Retinal pigment epithelial cell (primary cell): ENCODE measurements at regions not wholly inside any gene's neighbourhood (a gene's known extent, or its start where the extent isn't known, plus 50 kb on each side); places are given as distances from the start of the nearest gene placed in this dataset.
A peak's percentile ranks its signal among the peaks of the same experiment; 100 is the strongest.

Experiments
- DNase-seq: peaks from one replicate; pipeline ENCODE4 v3.0.0-alpha.2; 2010; ENCODE audit warnings: low read depth
- H3K4me3 ChIP-seq: 2 replicates; pipeline ENCODE4 v1.5.1; 2011; ENCODE audit warnings: mild to moderate bottlenecking, low read length, control low read depth, moderate library complexity
- CTCF ChIP-seq: conservative IDR thresholded peaks from 2 replicates; pipeline ENCODE4 v1.5.1; 2011; ENCODE audit warnings: low read depth, low read length, control low read depth, inconsistent platforms

DNA sequence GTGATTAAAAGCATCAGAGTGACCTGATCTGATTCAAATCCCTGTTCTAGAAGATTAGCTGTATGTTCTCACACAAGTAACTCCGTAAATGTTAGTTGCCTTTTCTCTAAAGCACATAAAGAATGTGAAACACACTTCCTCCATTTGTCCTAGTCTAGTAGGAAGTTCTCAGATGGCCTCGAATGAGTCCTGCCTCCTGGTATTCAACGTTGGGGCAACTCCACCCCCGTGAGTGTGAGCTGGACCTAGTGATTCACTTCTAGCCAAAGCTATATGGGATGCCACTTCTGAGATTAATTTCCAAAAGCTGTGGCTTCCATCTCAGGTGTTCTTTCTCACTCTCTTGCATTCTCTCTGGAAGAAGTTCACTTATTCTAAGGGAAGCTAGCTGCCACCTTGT lies 267.6 kb downstream of the GPATCH2 start:
- peak; percentile 21 for DNase-seq
- no peak for TF ChIP-seq CTCF
- no peak overlapping the region for H3K4me3 ChIP-seq

DNA sequence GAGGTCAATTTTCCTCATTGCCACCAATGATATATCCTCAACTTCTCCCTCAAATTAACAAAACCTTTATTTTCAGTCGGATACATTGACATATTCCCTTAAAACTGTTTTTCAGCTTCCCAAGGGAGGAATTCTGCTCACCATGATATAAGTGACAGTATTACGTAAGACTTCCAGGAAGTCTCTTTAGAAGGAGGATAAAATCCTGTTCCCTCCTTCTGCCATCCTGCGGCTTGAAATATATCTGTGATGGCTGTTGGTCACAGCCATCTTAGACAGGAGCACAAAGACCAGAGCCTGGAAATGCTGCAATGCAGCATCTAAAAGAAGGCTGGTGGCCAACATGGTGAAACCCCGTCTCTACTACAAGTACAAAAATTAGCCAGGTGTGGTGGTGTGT lies 270.4 kb downstream of the GPATCH2 start:
- TF ChIP-seq CTCF = no peak
- DNase-seq = no peak
- no peak overlapping the region for H3K4me3 ChIP-seq

DNA sequence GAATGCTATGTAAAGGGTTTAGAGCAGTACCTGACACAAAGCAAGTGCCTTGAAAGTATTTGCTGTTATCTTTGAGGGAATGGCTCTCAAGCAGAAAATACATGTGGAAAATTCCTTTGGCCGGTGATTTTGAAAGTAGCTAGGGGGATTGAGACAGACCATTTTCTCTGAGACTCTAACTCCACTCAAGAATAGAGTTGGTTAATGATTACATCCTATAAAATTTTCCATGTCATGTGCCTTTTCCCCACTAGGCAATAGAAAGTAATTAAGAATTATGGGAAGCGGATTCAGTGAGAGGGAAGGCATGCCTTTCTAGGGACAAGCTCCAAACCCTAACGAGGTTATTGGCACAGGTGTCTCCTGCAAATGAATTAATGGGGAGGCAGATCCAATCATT lies 276.0 kb downstream of the GPATCH2 start:
- no peak for DNase-seq

DNA sequence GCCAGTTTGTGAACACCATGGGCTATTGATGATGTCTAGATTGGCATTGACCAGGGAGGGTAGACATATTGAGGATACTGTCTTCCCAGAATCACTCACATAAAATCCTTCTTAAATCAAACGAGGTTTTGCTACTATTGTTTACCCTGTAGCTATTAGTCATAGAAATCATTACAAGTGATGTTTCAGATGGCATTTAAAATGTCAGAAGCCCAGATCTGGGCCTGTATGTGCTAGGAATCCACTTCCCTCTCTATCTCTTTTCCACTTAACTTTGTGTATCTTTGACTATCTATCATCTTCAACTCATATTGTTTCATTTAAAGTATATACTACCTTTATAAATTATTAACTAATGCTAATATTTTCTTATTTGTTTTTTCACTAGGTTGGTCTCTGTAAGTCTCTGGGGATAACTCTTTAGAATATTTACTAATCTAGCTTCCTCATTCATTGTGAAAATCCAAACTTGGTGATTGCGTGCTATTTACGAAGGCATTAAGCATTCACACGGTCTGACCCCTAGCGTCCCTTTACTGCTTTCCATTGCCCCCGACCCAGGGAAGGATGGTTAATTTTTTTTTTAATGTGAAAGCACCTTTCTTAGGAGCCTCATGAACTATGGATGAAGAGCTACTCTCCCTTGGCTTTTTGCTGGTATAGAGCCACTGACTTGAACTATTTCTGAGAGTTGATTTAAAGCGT lies 281.8 kb downstream of the GPATCH2 start:
- H3K4me3 ChIP-seq = no peak overlapping the region
- no peak for TF ChIP-seq CTCF
- DNase-seq = no peak

More for the DNA sequence above, 276.0 kb downstream of the GPATCH2 start:
- no peak overlapping the region for H3K4me3 ChIP-seq
- no peak for TF ChIP-seq CTCF

- no peak for TF ChIP-seq CTCF
- DNase-seq = no peak
- no peak overlapping the region for H3K4me3 ChIP-seq
Observed at GRCh38 chr1:217344712-217345111, 286.2 kb downstream of the GPATCH2 start.

DNA sequence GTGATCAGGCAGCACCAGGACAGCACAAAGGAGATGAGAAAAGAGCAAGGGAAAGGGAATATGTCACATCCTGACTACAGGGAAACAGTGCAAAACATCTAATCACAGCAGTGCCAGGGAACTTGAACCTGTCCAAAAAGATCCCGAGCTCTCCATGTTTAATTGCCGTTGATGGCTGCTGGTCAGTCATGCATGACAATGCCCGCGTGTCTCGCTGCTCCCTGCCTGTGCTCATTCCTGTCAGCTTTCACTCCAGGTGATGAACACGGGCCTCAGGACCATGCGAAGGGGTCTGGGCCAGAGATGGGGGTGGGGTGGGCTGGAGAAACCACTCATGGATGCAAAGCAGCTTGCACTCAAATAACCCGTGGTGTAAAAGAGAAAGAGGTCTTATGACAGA lies 287.0 kb downstream of the GPATCH2 start:
- DNase-seq = peak; percentile 22
- no peak for TF ChIP-seq CTCF
- no peak overlapping the region for H3K4me3 ChIP-seq

DNA sequence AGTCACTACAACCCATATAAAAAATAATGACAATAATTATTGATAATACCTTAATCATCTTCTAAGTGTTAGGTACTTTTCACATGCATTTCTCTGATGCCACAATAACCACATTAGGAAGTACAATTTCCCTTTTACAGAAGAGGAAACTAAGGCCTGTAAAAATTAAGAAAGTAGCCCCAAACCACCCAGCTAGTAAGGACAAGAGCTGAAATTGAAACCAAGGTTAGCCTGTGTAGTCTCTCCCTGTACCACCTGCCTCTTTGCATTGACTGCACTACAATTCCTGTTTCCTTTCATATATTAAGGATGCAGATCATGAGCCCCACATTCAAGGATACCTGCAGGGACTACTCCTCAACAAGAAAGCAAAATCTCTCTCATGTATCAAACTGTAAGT lies 288.8 kb downstream of the GPATCH2 start:
- H3K4me3 ChIP-seq = no peak overlapping the region
- no peak for TF ChIP-seq CTCF
- DNase-seq = no peak
